ENCODE measurements at regions not wholly inside any gene's neighbourhood (a gene's known extent, or its start where the extent isn't known, plus 50 kb on each side); places are given as distances from the start of the nearest gene placed in this dataset.

DNA sequence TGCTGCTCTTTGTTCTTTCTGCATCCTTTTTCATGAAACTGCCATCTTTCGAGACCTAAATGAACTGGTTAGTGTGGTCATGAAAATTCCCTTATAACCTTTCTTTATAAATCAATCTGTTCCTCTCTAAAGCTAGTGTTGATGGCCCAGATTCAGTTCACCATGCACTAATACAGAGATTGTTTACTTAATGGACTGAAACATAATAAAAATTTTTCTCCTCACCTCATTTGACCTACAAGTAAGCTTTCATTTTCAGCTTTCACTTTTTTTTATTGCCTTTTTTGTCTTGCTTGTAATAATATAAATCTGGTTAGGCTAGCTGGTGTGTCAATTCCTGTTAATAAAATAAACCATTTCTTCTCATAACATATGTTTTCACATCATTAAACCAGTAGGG lies 183.8 kb downstream of the CCDC59 start:
- DNase-seq (ENCODE audit: low read depth in 2 of 2) = no peak

DNA sequence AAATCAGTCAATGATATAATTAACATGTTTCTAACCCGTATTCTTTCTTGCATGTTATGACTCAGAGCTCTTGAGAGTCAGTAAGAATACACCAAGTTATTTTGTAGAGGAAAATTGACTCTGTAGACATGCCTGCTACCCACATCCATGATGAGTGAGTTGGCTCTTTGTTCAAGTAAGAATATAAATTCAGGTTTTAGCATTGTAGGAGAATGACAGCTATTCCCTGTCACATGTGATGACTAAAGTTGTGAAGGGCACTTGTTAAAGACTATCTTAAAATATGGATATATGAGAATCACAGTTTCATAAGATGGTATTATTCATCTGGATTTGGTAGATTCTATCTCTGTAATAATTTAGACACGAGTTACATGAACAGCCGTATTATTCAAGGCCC lies 209.1 kb downstream of the CCDC59 start:
- DNase-seq (ENCODE audit: low read depth in 2 of 2) = no peak

DNA sequence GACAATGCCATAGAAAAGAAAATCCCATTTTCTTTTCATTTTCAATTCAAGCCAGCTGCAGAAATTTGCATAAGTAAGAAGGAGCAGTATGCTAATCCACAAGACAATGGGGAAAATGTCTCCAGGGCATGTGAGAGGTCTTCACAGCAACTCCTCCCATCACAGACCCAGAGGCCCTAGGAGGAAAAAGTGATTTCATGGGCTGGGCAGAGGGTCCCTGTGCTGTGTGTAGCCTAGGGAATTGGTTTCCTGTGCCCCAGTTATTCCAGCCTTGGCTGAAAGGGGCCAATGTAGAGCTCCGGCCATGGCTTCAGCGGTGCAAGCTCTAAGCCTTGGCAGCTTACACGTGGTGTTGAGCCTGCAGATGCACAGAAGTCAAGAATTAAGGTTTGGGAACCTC lies 211.4 kb downstream of the CCDC59 start:
- no peak for DNase-seq (ENCODE audit: low read depth in 2 of 2)

DNA sequence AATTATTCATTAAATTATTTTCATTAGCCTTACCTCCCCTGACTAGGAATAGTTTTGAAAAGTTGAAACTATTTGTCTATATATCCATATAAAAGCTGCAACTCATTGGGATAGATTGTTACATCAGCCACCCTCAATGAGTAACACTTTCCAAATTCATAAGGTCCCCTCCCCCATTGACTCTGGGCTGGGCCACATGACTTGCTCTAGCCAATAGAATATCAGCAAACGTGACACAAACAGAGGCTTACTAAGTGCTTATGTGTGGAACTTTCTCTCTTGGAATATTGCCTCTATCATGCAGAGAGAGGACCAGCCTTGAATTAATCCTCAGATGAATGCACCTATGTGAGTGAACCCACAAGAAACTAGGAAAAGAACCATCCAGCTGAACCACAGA lies 213.7 kb downstream of the CCDC59 start:
- DNase-seq (ENCODE audit: low read depth in 2 of 2) = no peak

DNA sequence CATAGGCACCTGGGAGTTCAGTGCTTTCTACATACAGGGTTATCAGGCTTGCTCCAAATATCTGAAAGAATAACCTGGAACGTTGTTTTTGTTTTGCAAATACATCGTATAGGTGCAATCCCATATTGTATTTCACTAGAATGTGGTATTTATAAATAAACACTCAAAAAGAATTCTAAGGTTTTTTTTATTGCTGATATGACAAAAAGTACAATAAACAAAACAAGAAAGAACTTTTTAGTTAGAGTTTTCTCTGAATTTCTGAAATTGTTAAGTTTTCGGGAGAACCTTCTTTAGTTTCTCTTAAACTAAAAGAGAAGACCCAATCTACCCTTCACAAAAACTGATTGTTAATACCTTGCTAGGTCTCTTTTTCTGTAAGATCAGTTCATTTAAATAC lies 225.8 kb downstream of the CCDC59 start:
- no peak for DNase-seq (ENCODE audit: low read depth in 2 of 2)

DNA sequence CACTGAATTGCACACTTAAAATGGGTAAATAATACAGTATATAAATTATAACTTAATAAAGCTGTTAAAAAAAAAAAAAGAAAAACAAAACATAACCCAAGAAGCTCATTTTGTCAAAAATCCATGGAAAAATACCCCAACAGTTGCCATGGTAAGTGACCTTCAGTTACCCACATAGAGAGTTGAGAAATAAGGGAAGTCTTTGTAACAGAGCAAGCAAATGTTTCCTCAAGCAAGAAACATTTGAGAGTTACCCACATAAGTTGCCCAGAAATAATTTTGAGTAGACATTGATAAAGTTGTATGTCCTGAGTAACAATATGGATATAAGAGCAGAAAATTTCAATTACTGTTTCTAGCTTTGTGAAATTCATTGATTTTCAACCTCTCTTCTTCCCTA lies 227.4 kb downstream of the CCDC59 start:
- DNase-seq (ENCODE audit: low read depth in 2 of 2) = no peak

DNA sequence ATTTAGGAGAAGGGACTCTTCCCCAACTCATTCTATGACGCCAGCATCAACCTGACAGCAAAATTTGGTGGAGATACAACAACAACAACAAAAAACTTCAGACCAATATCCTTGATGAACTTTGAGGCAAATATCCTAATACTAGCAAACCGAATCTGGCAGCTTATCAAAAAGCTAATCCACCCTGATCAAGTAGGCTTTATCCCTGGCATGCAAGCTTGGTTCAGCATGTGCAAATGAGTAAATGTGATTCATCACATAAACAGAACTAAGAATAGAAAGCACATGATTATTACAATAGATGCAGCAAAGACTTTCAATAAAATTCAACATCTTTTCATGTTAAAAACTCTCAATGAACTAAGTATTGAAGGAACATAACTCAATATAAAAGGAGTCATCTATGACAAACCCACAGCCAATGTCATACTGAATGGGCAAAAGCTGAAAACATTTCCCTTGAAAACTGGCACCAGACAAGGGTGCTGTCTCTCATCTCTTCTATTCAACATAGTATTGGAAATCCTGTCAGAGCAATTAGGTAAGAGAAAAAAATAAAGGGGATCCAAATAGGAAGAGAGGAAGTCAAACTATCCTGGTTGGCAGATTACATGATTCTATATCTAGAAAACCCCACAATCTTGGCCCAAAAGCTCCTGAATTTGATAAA lies 233.3 kb downstream of the CCDC59 start:
- no peak for DNase-seq (ENCODE audit: low read depth in 2 of 2)

DNA sequence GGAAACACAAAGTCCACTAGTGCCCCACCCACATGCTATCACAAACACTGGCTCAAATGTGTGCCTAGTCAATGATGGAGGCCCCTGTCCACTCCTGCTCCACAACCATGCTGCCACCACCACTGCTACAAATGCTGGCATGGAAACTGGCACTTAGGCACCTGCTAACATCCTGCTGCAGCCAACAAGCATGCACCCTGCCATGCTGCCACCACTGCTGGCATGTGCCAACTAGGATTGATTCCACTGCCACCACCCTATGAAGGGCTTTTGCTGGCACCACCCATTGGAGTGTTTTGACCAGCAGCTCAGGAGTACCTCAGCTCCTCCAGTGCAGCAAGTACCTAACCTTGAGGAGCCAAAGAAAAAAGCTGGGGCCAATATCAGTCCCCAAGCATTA lies 236.6 kb downstream of the CCDC59 start:
- DNase-seq (ENCODE audit: low read depth in 2 of 2) = no peak

DNA sequence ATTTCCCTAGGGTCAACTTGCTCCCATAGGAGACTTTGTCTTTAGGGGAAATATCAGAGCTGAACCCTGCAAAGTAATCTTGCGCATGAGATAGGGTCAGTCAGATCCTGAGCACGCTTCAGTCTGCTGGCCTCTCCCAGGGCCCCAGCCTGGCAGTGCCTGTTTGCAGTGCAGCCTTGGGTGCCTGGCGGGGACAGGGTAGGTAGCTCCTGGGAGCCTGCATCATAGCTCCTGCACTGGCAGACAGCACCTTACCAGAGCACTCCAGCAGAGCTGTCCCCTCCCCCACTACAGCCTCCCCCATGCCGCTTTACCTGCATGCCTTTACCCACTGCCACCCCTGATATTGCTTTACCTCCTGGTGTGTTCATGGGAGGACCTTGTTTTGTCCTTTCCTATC lies 237.3 kb downstream of the CCDC59 start:
- no peak for DNase-seq (ENCODE audit: low read depth in 2 of 2)

DNA sequence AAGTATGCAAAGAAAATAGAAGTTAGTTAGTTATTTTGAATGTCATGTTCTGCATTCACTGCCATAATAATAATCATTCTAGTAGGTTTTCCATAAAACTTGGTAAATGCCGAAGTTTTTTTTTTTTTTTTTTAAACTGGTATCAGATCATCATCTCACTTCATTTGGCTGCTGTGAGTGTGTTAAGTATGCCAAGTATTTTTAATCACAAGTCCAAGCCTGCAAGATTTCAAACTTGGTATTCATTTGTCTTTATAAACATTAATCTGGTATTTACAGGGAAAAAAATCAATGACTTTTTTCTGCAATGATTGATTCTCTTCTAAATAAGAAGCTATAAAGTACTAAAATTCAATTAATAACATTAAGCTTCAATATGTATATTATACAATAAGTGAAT lies 248.9 kb downstream of the CCDC59 start:
- no peak for DNase-seq (ENCODE audit: low read depth in 2 of 2)

DNA sequence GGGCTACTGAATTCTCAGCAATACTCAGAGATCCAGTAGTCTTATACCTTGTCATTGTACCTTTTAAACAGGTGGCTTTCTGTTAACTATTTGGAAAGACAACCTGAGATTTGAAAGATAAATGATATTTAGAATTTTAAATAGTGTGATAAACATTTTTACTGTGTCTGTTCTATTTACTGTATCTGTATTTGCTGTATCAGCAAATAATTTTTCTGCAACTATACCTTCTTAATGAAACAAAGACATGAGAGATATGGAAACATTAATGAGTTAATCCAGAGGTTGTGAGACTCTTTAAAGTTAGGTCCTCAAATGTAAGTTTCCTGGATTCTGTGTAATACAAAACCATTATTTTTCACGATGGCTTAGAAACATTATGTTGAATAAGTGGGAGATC lies 249.6 kb downstream of the CCDC59 start:
- no peak for DNase-seq (ENCODE audit: low read depth in 2 of 2)

DNA sequence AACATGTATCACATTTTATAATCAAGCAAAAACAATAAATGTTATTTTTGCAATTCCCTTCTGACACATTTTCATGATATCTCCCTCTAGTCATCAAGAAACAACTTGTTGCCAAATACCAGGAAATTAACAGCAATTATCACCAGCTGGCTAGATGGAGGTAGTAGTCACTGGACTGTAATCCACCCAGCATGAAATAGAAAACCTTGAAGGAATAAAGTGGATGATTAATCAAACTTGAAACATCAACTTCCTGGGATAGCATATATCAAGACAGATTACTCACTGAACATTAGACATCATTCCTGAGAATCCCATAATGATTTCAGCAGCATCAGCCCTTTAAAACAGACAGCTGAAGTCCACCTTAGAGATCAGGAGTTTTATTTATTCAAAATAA lies 259.0 kb downstream of the CCDC59 start:
- no peak for DNase-seq (ENCODE audit: low read depth in 2 of 2)

DNA sequence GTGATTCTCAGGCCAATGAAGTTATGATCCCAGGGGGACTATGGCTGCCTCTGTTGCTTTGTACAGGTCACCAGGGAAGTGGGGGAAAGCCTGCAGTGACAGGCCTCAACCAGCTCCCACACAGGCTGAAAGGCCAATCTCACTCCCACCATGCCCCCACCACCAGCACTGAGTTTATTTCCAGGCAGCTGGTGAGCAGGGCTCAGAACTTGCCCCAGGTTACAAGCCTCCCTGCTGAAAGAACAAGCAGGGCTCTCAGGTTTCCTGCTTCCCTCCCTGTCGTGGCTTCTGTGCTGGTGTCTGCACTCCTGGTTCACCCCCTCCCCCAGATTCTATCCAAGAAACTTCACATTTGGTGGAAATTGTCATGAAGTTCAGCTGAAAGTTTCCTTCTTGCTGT lies 260.3 kb downstream of the CCDC59 start:
- DNase-seq (ENCODE audit: low read depth in 2 of 2) = no peak

DNA sequence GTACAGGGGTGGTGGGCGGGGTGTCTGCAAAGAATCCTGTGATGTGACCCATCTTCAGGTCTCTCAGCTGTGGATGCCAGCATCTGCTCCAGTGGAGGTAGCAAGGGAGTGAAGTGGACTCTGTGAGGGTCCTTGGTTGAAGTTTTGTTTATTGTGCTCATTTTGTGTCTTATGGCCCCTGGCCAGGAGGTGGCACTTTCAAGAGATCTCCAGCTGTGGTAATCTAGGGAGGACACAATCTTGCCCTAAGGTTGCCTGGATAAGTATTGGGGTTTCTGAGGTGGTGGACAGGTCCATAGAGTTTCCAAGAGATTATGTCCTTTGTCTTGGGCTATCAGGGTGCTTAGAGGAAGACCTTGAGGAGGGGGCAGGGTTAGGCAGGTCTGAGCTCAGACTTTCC lies 260.7 kb downstream of the CCDC59 start:
- no peak for DNase-seq (ENCODE audit: low read depth in 2 of 2)

DNA sequence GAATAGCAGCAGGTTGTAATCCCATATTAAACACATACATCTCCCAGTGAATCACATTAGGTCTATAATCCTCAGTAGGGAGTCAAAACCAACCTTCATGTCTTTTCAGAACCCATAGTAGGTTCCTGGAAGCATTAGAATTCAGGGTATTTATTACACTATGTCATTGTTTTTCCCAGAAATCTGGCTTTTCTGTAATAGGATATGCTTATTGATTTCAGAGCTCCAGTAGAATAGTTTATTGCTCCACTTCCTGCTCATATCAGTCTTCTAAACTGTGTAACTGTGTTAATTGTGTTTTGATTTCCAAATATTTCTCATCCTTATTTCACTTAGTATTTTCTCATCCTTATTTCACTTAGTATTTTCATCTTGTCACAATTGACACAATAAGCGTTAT lies 268.0 kb downstream of the CCDC59 start:
- no peak for DNase-seq (ENCODE audit: low read depth in 2 of 2)

DNA sequence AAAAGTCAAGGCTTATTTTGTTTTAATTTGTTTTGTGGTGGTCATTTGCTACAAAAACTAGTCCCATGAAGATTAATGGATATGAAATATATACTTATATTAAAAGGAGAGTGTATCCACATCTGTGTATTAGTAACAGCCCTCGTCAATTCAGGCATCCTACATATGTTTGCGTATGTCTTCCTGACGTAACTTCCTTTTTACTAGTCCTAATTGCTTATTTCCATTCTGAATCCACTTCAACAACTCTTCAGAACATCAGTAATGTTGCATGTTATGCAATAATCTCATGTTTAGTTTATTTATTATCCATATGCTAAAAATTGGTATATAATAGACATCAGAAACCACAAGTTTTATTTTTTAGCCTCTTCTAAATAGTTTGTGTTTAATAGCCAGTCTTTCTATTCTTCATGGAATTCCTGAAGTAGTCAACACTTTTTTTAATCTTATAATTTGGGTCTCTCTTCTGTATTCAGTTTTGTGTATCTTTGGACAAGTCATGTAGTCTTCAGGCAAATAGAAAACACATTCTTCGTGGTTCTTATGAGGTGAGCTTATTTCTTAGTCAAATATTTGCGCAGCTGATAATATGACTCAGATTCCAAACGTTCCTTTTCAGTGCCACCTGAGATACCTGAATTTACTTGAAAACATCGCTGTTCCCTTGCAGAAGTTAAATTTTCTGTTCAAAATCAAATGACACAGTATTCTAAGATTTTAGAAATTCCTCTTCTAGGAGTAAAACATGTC lies 268.6 kb downstream of the CCDC59 start:
- no peak for DNase-seq (ENCODE audit: low read depth in 2 of 2)

DNA sequence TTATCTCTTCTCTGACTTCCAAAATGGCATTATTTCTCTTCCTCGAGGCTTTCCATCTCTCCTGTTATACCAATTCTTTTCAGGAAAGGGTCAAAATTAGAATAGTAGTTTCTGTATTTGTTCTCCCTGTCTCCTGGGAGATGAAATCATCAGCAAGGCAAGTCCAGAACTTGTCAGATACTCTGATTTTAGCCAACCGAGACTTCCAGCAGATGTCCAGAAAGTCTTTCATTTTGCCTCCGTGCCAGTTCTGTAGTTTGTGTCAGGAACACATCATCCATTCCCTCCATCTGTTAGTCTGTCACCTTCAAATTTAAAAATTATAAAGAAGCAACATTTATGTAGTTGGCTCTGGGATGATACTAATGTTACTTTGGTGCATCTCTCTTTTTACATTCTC lies 275.7 kb downstream of the CCDC59 start:
- DNase-seq (ENCODE audit: low read depth in 2 of 2) = no peak

DNA sequence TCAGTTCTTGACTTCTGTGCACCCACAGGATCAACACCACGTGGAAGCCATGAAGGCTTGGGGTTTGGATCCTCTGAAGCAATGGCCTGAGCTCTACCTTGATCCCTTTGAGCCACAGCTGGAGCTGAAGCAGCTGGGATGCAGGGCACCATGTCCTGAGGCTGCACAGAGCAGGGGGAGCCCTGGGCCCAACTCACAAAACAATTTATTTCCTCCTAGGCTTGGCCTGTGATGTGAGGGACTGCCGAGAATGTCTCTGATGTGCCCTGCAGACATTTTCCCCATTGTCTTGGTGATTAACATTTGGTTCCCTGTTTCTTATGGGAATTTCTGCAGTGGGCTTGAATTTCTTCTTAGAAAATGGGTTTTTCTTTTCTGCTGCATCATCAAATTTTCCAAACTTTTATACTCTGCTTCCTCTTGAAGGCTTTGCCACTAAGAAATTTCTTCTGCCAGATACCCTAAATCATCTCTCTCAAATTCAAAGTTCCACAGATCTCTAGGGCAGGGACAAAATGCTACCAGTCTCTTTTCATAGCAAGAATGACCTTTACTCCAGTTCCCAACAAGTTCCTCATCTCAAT lies 288.2 kb downstream of the CCDC59 start:
- DNase-seq (ENCODE audit: low read depth in 2 of 2) = no peak

DNA sequence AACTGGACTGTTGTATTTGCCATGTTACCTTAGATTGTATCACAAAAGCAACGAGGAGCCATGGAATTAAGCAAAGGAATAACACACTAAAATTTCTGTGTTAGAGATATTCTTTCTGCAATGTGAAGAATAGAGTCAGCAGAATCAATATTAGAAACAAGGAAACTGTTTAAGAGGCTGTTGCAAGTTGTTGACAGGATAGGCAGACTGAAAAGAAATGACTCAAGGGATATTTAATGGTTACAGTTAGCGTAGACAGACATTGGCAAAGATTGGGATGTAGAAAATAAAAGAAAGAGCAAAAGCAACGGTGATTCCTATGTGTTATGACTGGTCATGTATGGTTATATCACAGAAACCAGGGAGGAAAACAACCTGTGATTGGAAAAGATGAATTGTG lies 299.0 kb upstream of the PPFIA2 start:
- no peak for DNase-seq (ENCODE audit: low read depth in 2 of 2)

DNA sequence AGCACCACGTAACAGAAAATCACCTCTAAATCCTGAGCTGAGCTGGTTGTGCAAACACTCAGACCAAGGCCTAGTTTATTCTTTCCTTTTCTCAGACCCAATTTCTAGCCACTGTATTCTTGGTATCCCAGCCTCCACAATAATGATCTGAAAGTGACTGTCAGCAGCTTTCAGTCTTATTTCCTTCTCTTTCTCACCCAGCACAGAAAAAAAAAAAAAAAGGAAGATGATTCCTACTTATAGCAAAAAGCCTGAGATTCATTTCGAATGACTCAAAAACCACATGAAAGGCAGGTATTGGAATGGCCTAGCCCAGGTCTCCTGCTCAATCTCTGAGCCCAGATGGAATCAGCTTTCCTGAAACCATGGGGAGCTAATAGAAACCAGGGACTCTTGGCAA lies 298.6 kb upstream of the PPFIA2 start:
- DNase-seq (ENCODE audit: low read depth in 2 of 2) = no peak

DNA sequence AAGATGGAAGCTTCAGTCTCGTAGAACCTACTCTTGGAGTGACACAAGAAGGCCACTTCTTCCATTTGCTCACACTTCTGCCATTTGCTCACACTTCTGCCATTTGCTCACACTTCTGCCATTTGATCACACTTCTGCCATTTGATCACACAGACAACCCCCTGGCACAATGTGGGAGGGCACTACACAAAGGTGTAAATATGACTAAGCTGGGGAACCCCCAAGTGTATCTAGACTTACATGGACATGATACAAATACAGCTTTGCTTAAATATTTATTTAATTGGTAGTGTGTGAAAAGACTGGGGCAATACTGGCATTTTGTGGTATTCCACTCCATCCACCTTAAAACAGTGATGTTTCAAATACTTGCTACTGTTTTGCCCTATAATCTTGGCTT lies 296.2 kb upstream of the PPFIA2 start:
- no peak for DNase-seq (ENCODE audit: low read depth in 2 of 2)

DNA sequence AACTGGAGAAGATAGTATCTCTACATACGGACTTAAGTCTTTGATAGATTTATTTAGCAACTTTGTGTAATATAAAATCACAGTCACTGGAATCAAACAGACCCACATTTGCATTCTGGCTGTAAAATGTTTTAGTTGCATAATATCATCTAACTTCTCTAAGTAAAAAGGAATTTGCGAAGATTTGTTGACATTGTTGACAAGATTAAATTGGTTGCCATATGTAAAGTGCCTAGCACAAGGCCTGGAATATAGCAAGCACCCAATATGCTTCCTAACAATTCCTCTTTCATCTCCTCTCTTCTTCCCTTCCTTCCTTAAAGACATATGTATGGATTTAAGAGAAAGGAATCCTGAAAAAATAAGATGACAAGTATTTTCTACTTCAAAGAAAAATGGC lies 295.4 kb upstream of the PPFIA2 start:
- no peak for DNase-seq (ENCODE audit: low read depth in 2 of 2)

DNA sequence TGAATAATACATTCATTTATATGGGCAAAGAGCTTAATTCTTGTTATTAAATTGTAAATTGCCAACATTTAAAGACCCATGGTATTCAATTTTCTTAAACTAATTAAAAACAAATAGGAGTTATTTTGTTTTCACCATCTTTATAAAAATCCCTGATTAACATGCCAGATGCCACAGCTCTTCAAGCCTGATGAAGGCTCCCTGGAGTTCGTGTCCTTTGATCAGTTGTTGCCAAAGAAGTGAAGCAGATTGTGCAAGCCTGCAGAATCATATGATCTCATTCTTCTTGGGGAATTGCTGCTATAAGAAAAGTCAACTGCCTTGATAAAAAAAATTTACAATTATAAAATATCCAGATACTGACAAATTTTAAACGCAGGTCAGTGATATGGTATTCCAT lies 288.3 kb upstream of the PPFIA2 start:
- no peak for DNase-seq (ENCODE audit: low read depth in 2 of 2)
